ENCODE measurements at regions not wholly inside any gene's neighbourhood (a gene's known extent, or its start where the extent isn't known, plus 50 kb on each side); places are given as distances from the start of the nearest gene placed in this dataset.

GRCh38 chr6:92169506-92169905, 1249.9 kb downstream of the EPHA7 start:
- no peak for TF ChIP-seq EZH2phosphoT487 (IDR thresholded peaks at IDR 0.05; ENCODE audit: borderline replicate concordance, low read length)
- no peak for TF ChIP-seq EZH2 (IDR thresholded peaks at IDR 0.05; ENCODE audit: low read length, unreplicated experiment)
- no peak for TF ChIP-seq CTCF (conservative IDR thresholded peaks at IDR 0.05; ENCODE audit: low read depth, low read length)

Measured in PC-3 (cell line).